ENCODE measurements at regions not wholly inside any gene's neighbourhood (a gene's known extent, or its start where the extent isn't known, plus 50 kb on each side); places are given as distances from the start of the nearest gene placed in this dataset.

GRCh38 chr4:53821179-53821851 lies 230.0 kb upstream of the LNX1 start:
- no peak overlapping the region for H3K27ac ChIP-seq (replicated peaks)
- H3K27me3 ChIP-seq (ENCODE audit: insufficient read depth, poor library complexity, severe bottlenecking) = no peaks in the 10 kb centered on the region
- DNase-seq (ENCODE audit: low read depth in 1 of 2, low spot score in 1 of 2) = no peak
- H3K4me3 ChIP-seq (replicated peaks; ENCODE audit: insufficient read depth, low read length) = no peak overlapping the region
- TF ChIP-seq GABPA (IDR thresholded peaks at IDR 0.05; ENCODE audit: low read depth) (no peak), CTCF (IDR thresholded peaks at IDR 0.05; ENCODE audit: insufficient read depth, low read length) (no peak), REST (IDR thresholded peaks at IDR 0.05; ENCODE audit: insufficient replicate concordance, low read depth) (no peak), SPI1 (IDR thresholded peaks at IDR 0.05; ENCODE audit: borderline replicate concordance, low read depth) (no peak), POLR2AphosphoS5 (IDR thresholded peaks at IDR 0.05; ENCODE audit: low read depth) (no peak)

GRCh38 chr4:53818104-53818503 lies 226.8 kb upstream of the LNX1 start:
- no peak for DNase-seq (ENCODE audit: low read depth in 1 of 2, low spot score in 1 of 2)
- no peak overlapping the region for H3K27ac ChIP-seq (replicated peaks)
- H3K4me3 ChIP-seq (replicated peaks; ENCODE audit: insufficient read depth, low read length) = no peak overlapping the region
- no peaks in the 10 kb centered on the region for H3K27me3 ChIP-seq (ENCODE audit: insufficient read depth, poor library complexity, severe bottlenecking)
- TF ChIP-seq REST (IDR thresholded peaks at IDR 0.05; ENCODE audit: insufficient replicate concordance, low read depth) (no peak), CTCF (IDR thresholded peaks at IDR 0.05; ENCODE audit: insufficient read depth, low read length) (no peak), POLR2AphosphoS5 (IDR thresholded peaks at IDR 0.05; ENCODE audit: low read depth) (no peak), GABPA (IDR thresholded peaks at IDR 0.05; ENCODE audit: low read depth) (no peak), SPI1 (IDR thresholded peaks at IDR 0.05; ENCODE audit: borderline replicate concordance, low read depth) (no peak)

GRCh38 chr4:53816561-53816960 lies 225.3 kb upstream of the LNX1 start:
- H3K4me3 ChIP-seq (replicated peaks; ENCODE audit: insufficient read depth, low read length) = no peak overlapping the region
- H3K27ac ChIP-seq (replicated peaks) = no peak overlapping the region
- no peaks in the 10 kb centered on the region for H3K27me3 ChIP-seq (ENCODE audit: insufficient read depth, poor library complexity, severe bottlenecking)
- no peak for DNase-seq (ENCODE audit: low read depth in 1 of 2, low spot score in 1 of 2)
- TF ChIP-seq SPI1 (IDR thresholded peaks at IDR 0.05; ENCODE audit: borderline replicate concordance, low read depth) = no peak
- TF ChIP-seq REST (IDR thresholded peaks at IDR 0.05; ENCODE audit: insufficient replicate concordance, low read depth) = no peak
- TF ChIP-seq POLR2AphosphoS5 (IDR thresholded peaks at IDR 0.05; ENCODE audit: low read depth) = no peak
- no peak for TF ChIP-seq GABPA (IDR thresholded peaks at IDR 0.05; ENCODE audit: low read depth)
- TF ChIP-seq CTCF (IDR thresholded peaks at IDR 0.05; ENCODE audit: insufficient read depth, low read length) = no peak
